ENCODE measurements at regions not wholly inside any gene's neighbourhood (a gene's known extent, or its start where the extent isn't known, plus 50 kb on each side); places are given as distances from the start of the nearest gene placed in this dataset.

GRCh38 chr5:93320920-93321445 is 260.0 kb downstream of the NR2F1-AS1 start:
- TF ChIP-seq CTCF (IDR thresholded peaks at IDR 0.05): no peak
- TF ChIP-seq POLR2A (IDR thresholded peaks at IDR 0.05): no peak

Measured in thyroid gland (tissue), 4 donors.